SJCRH30 (cell line): ENCODE measurements at regions not wholly inside any gene's neighbourhood (a gene's known extent, or its start where the extent isn't known, plus 50 kb on each side); places are given as distances from the start of the nearest gene placed in this dataset.

Experiments
- DNase-seq, 2 experiments: peaks; one replicate each; pipeline ENCODE4 v3.0.0-alpha.2; 2015 to 2020
- H3K27ac ChIP-seq: fragments of 250-450 bp; sonication (Bioruptor Pico); 2 replicates; pipeline ENCODE4 v1.5.1; 2020; ENCODE audit warnings: mild to moderate bottlenecking, moderate library complexity
- H3K27me3 ChIP-seq: fragments of 250-450 bp; sonication (Bioruptor Pico); 2 replicates; pipeline ENCODE4 v1.5.1; 2020; ENCODE audit warnings: mild to moderate bottlenecking, moderate library complexity
- H3K36me3 ChIP-seq: fragments of 250-450 bp; sonication (Bioruptor Pico); 2 replicates; pipeline ENCODE4 v1.5.1; 2020; ENCODE audit warnings: mild to moderate bottlenecking, moderate library complexity
- H3K4me1 ChIP-seq: fragments of 250-450 bp; sonication (Bioruptor Pico); 2 replicates; pipeline ENCODE4 v1.5.1; 2020; ENCODE audit warnings: mild to moderate bottlenecking, moderate library complexity
- H3K4me3 ChIP-seq: fragments of 250-450 bp; sonication (Bioruptor Pico); 2 replicates; pipeline ENCODE4 v1.5.1; 2020; ENCODE audit warnings: mild to moderate bottlenecking, moderate library complexity
- H3K9me3 ChIP-seq: fragments of 250-450 bp; sonication (Bioruptor Pico); replicated peaks from 2 replicates; pipeline ENCODE4 v1.5.1; 2020; ENCODE audit warnings: mild to moderate bottlenecking, moderate library complexity

- Histone ChIP-seq H3K27ac (no peak overlapping the region), H3K36me3 (no peaks in the 10 kb centered on the region), H3K4me3 (no peak overlapping the region), H3K4me1 (peaks cover 6% of the 10 kb centered on the region), H3K27me3 (no peaks in the 10 kb centered on the region), H3K9me3 (no peaks in the 10 kb centered on the region)
- DNase-seq = no peak
Measured at GRCh38 chr22:27525711-27526110, 275.8 kb downstream of the MN1 start.

GRCh38 chr22:27526901-27527300 is 274.7 kb downstream of the MN1 start:
- H3K4me1 ChIP-seq = peaks cover 6% of the 10 kb centered on the region
- no peak overlapping the region for H3K4me3 ChIP-seq
- peak; percentile 46 to 55 for DNase-seq
- no peaks in the 10 kb centered on the region for H3K27me3 ChIP-seq
- H3K36me3 ChIP-seq = no peaks in the 10 kb centered on the region
- H3K27ac ChIP-seq = no peak overlapping the region
- no peaks in the 10 kb centered on the region for H3K9me3 ChIP-seq

GRCh38 chr22:27531782-27532530 is 269.6 kb downstream of the MN1 start:
- no peaks in the 10 kb centered on the region for H3K36me3 ChIP-seq
- H3K4me1 ChIP-seq = peaks cover 9% of the 10 kb centered on the region
- H3K4me3 ChIP-seq = no peak overlapping the region
- H3K27me3 ChIP-seq = no peaks in the 10 kb centered on the region
- no peaks in the 10 kb centered on the region for H3K9me3 ChIP-seq
- H3K27ac ChIP-seq = no peak overlapping the region
- no peak for DNase-seq

GRCh38 chr22:27533105-27533745 is 268.3 kb downstream of the MN1 start:
- peaks cover 16% of the 10 kb centered on the region for H3K4me1 ChIP-seq
- no peak overlapping the region for H3K4me3 ChIP-seq
- no peaks in the 10 kb centered on the region for H3K27me3 ChIP-seq
- no peak overlapping the region for H3K27ac ChIP-seq
- H3K36me3 ChIP-seq = no peaks in the 10 kb centered on the region
- DNase-seq = no peak
- H3K9me3 ChIP-seq = no peaks in the 10 kb centered on the region

GRCh38 chr22:27534720-27535125 is 266.8 kb downstream of the MN1 start:
- Histone ChIP-seq H3K36me3 (no peaks in the 10 kb centered on the region), H3K9me3 (no peaks in the 10 kb centered on the region), H3K4me3 (no peak overlapping the region), H3K27me3 (no peaks in the 10 kb centered on the region), H3K27ac (no peak overlapping the region), H3K4me1 (peaks cover 16% of the 10 kb centered on the region)
- no peak for DNase-seq

GRCh38 chr22:27535452-27535851 is 266.1 kb downstream of the MN1 start:
- no peak for DNase-seq
- no peaks in the 10 kb centered on the region for H3K27me3 ChIP-seq
- no peak overlapping the region for H3K27ac ChIP-seq
- no peaks in the 10 kb centered on the region for H3K36me3 ChIP-seq
- H3K9me3 ChIP-seq = no peaks in the 10 kb centered on the region
- peaks cover 19% of the 10 kb centered on the region for H3K4me1 ChIP-seq
- no peak overlapping the region for H3K4me3 ChIP-seq

GRCh38 chr22:27537501-27537900 is 264.1 kb downstream of the MN1 start:
- Histone ChIP-seq H3K27ac (peak overlapping the region; percentile 39), H3K4me1 (peaks cover 35% of the 10 kb centered on the region), H3K4me3 (0 out of 2 replicates have a peak overlapping the region, but pooled peaks have one; percentile 4), H3K27me3 (no peaks in the 10 kb centered on the region), H3K36me3 (no peaks in the 10 kb centered on the region), H3K9me3 (no peaks in the 10 kb centered on the region)
- DNase-seq = peak; percentile 82 to 85

- H3K27me3 ChIP-seq = no peaks in the 10 kb centered on the region
- DNase-seq = no peak
Measured at GRCh38 chr22:27538666-27539065, 262.9 kb downstream of the MN1 start.

GRCh38 chr22:27540247-27540646 is 261.3 kb downstream of the MN1 start:
- no peaks in the 10 kb centered on the region for H3K27me3 ChIP-seq

More at GRCh38 chr22:27538666-27539065, 262.9 kb downstream of the MN1 start:
- H3K4me3 ChIP-seq = no peak overlapping the region
- no peaks in the 10 kb centered on the region for H3K9me3 ChIP-seq
- peaks cover 40% of the 10 kb centered on the region for H3K4me1 ChIP-seq
- no peaks in the 10 kb centered on the region for H3K36me3 ChIP-seq
- no peak overlapping the region for H3K27ac ChIP-seq

GRCh38 chr22:27540656-27541396 is 260.7 kb downstream of the MN1 start:
- Histone ChIP-seq H3K4me1 (peaks cover 56% of the 10 kb centered on the region), H3K9me3 (no peaks in the 10 kb centered on the region), H3K4me3 (no peak overlapping the region; the same call in 1 of the 2 replicates), H3K27ac (peak overlapping the region; percentile 44), H3K36me3 (no peaks in the 10 kb centered on the region), H3K27me3 (no peaks in the 10 kb centered on the region)
- DNase-seq = no peak

More at GRCh38 chr22:27540247-27540646, 261.3 kb downstream of the MN1 start:
- no peak overlapping the region for H3K27ac ChIP-seq
- peaks cover 51% of the 10 kb centered on the region for H3K4me1 ChIP-seq
- no peaks in the 10 kb centered on the region for H3K36me3 ChIP-seq
- H3K9me3 ChIP-seq = no peaks in the 10 kb centered on the region
- no peak for DNase-seq
- no peak overlapping the region for H3K4me3 ChIP-seq

GRCh38 chr22:27541836-27542235 is 259.7 kb downstream of the MN1 start:
- H3K27me3 ChIP-seq = no peaks in the 10 kb centered on the region
- peak overlapping the region; percentile 44 for H3K27ac ChIP-seq
- no peaks in the 10 kb centered on the region for H3K9me3 ChIP-seq
- DNase-seq = peak; percentile 80 to 86
- H3K36me3 ChIP-seq = no peaks in the 10 kb centered on the region
- peaks cover 54% of the 10 kb centered on the region for H3K4me1 ChIP-seq
- peak overlapping the region; percentile 11 for H3K4me3 ChIP-seq

GRCh38 chr22:27542602-27543001 is 259.0 kb downstream of the MN1 start:
- H3K36me3 ChIP-seq = no peaks in the 10 kb centered on the region
- H3K27ac ChIP-seq = no peak overlapping the region; the same call in 1 of the 2 replicates
- H3K4me3 ChIP-seq = no peak overlapping the region
- no peaks in the 10 kb centered on the region for H3K27me3 ChIP-seq
- H3K9me3 ChIP-seq = no peaks in the 10 kb centered on the region
- DNase-seq = peak in 1 of 2 experiments; percentile 37
- H3K4me1 ChIP-seq = peaks cover 46% of the 10 kb centered on the region

- H3K27me3 ChIP-seq = no peaks in the 10 kb centered on the region
Measured at GRCh38 chr22:27543460-27543859, 258.1 kb downstream of the MN1 start.

GRCh38 chr22:27545085-27545484 is 256.5 kb downstream of the MN1 start:
- H3K27me3 ChIP-seq = no peaks in the 10 kb centered on the region

More at GRCh38 chr22:27543460-27543859, 258.1 kb downstream of the MN1 start:
- no peaks in the 10 kb centered on the region for H3K36me3 ChIP-seq
- H3K9me3 ChIP-seq = no peaks in the 10 kb centered on the region
- no peak overlapping the region for H3K27ac ChIP-seq
- DNase-seq = no peak
- peaks cover 40% of the 10 kb centered on the region for H3K4me1 ChIP-seq
- H3K4me3 ChIP-seq = no peak overlapping the region

More at GRCh38 chr22:27545085-27545484, 256.5 kb downstream of the MN1 start:
- Histone ChIP-seq H3K36me3 (no peaks in the 10 kb centered on the region), H3K27ac (peak overlapping the region; percentile 48), H3K4me3 (0 out of 2 replicates have a peak overlapping the region, but pooled peaks have one; percentile 1), H3K9me3 (no peaks in the 10 kb centered on the region), H3K4me1 (peaks cover 40% of the 10 kb centered on the region)
- DNase-seq = peak; percentile 72 to 92
